GM23248 (cell line): ENCODE measurements at regions not wholly inside any gene's neighbourhood (a gene's known extent, or its start where the extent isn't known, plus 50 kb on each side); places are given as distances from the start of the nearest gene placed in this dataset.

Experiments
- DNase-seq: peaks from one replicate; pipeline ENCODE4 v3.0.0-alpha.2; 2015
- H2AFZ ChIP-seq: fragments of 200-600 bp; sonication (generic); 2 replicates; pipeline ENCODE4 v1.6.1; 2016; ENCODE audit warnings: antibody characterized with exemption
- H3F3A ChIP-seq: fragments of 200-600 bp; sonication (generic); 2 replicates; pipeline ENCODE4 v1.6.1; 2016; ENCODE audit warnings: mild to moderate bottlenecking, antibody characterized with exemption, mixed run types; ENCODE audit not compliant: insufficient read depth
- H3K27ac ChIP-seq: fragments of 200-600 bp; sonication (generic); 2 replicates; pipeline ENCODE4 v1.5.1; 2016; ENCODE audit warnings: mild to moderate bottlenecking
- H3K27me3 ChIP-seq: fragments of 200-600 bp; sonication (generic); replicated peaks from 2 replicates; pipeline ENCODE4 v1.6.1; 2016; ENCODE audit warnings: mild to moderate bottlenecking; ENCODE audit not compliant: insufficient read depth
- H3K36me3 ChIP-seq: fragments of 200-600 bp; sonication (generic); 2 replicates; pipeline ENCODE4 v1.6.1; 2016; ENCODE audit warnings: low read depth, mild to moderate bottlenecking
- H3K4me1 ChIP-seq: fragments of 200-600 bp; sonication (generic); 2 replicates; pipeline ENCODE4 v1.6.1; 2016; ENCODE audit warnings: mild to moderate bottlenecking; ENCODE audit not compliant: insufficient read depth
- H3K4me2 ChIP-seq: fragments of 200-600 bp; sonication (generic); one replicate; pipeline ENCODE4 v1.6.1; 2016; ENCODE audit warnings: mild to moderate bottlenecking; ENCODE audit not compliant: unreplicated experiment
- H3K4me3 ChIP-seq: fragments of 200-600 bp; sonication (generic); 2 replicates; pipeline ENCODE4 v1.5.1; 2016; ENCODE audit warnings: mild to moderate bottlenecking
- H3K79me2 ChIP-seq: fragments of 200-600 bp; sonication (generic); 2 replicates; pipeline ENCODE4 v1.6.1; 2016; ENCODE audit warnings: mild to moderate bottlenecking; ENCODE audit not compliant: insufficient read depth
- H3K9ac ChIP-seq: fragments of 200-600 bp; sonication (generic); 2 replicates; pipeline ENCODE4 v1.6.1; 2016; ENCODE audit warnings: mild to moderate bottlenecking
- H3K9me2 ChIP-seq: fragments of 200-600 bp; sonication (generic); 2 replicates; pipeline ENCODE4 v1.6.1; 2016; ENCODE audit warnings: mixed run types, mild to moderate bottlenecking, moderate library complexity; ENCODE audit not compliant: insufficient read depth
- H3K9me3 ChIP-seq: fragments of 200-600 bp; sonication (generic); one replicate; pipeline ENCODE4 v1.6.1; 2017; ENCODE audit warnings: low read depth
- H4K20me1 ChIP-seq: fragments of 200-600 bp; sonication (generic); 2 replicates; pipeline ENCODE4 v1.6.0; 2016; ENCODE audit not compliant: insufficient read depth
- EZH2 ChIP-seq: fragments of 200-600 bp; sonication (generic); IDR thresholded peaks from 2 replicates; pipeline ENCODE4 v1.6.1; 2018; ENCODE audit warnings: antibody characterized with exemption, mild to moderate bottlenecking; ENCODE audit not compliant: insufficient read depth, poor library complexity, severe bottlenecking
- EZH2phosphoT487 ChIP-seq: fragments of 200-600 bp; sonication (generic); IDR thresholded peaks from 2 replicates; pipeline ENCODE4 v1.6.1; 2018; ENCODE audit warnings: antibody characterized with exemption, moderate library complexity, mild to moderate bottlenecking, low read depth; ENCODE audit not compliant: insufficient read depth
- WGBS, 2 experiments: methylation state at CpG; one replicate each; pipeline ENCODE4 v1.1.6; 2015 to 2017; ENCODE audit warnings: low lambda C conversion rate in 2 of 2, low coverage in 1 of 2; ENCODE audit errors: missing lambda C conversion rate in 2 of 2; 5-methylcytosine and 5-hydroxymethylcytosine counted together
- in situ Hi-C: fragments of 300-500 bp; cut with MboI; formaldehyde crosslinking; loops from 2 replicates; pipeline ENCODE4 v1.15.0; 2020

DNA sequence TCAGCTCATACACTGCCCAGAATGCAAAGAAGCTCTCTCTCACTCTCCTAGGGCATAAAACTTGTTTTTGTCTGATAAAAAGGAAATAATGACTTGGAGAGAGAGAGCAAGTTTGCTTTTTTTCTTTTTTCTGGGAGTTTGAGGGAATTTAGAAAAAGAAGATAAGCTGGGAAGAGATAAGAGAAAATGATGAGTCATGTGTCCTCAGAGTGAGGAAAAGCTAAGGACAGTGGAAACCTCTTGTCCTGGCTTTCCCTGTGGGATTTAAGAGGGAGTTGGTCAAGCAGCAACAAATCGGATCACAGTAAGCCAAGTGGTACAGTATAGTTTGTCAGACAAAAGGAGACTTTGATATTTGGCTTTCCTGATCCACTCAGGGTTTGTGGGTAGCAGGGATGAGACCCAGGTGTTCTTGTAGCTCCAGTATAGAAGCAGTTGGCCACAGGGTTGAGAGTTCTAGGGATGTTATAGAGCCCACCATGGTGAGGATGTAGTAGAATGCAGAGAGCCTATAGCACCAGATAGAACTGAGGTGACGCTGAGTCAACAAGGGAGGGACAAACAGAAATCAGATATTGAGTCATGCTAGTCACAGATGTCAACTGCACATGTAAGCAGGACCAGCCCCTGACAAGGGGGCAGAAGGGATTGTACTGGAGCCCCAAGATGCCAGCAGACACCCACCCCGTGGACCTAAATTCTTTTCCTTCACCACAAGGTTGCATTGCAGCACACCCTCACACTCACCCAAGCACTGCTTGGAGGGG is 219.3 kb upstream of the TAC1 start:
- Histone ChIP-seq H3F3A (no peaks in the 10 kb centered on the region), H3K4me2 (no peak overlapping the region), H3K27me3 (no peaks in the 10 kb centered on the region), H3K79me2 (no peaks in the 10 kb centered on the region), H3K36me3 (no peaks in the 10 kb centered on the region), H3K9ac (no peak overlapping the region), H2AFZ (no peak overlapping the region), H4K20me1 (no peaks in the 10 kb centered on the region), H3K9me3 (no peaks in the 10 kb centered on the region), H3K27ac (no peak overlapping the region), H3K4me3 (no peak overlapping the region), H3K9me2 (no peaks in the 10 kb centered on the region), H3K4me1 (no peaks in the 10 kb centered on the region)
- no peak for DNase-seq
- TF ChIP-seq EZH2phosphoT487 (no peak), EZH2 (no peak)
- WGBS, 2 experiments = 11 to 20% methylated on average over 3 of the region's 3 CpGs
- in situ Hi-C loops = no loop called here

DNA sequence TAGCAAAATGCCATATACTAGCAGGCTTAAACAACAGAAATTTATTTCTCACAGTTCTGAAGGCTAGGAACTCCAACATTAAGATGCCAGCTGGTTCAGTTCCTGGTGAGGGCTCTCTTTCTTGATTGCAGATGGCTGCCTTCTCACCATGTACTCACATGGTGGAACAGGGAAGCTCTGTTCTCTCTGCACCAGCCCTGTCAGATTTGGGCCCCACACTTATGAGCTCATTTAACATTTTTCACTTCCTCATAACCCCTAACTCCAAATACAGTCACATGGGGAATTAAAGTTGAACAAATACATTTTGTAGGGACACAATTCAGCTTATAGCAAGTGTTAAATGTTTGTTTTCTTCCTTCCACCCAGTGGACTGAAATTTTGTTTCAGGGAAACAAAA is 218.6 kb upstream of the TAC1 start:
- no peak overlapping the region for H3K4me2 ChIP-seq
- TF ChIP-seq EZH2 (no peak), EZH2phosphoT487 (no peak)
- in situ Hi-C loops = no loop called here
- H4K20me1 ChIP-seq = no peaks in the 10 kb centered on the region
- no peaks in the 10 kb centered on the region for H3K27me3 ChIP-seq
- no peaks in the 10 kb centered on the region for H3K9me3 ChIP-seq
- H3K79me2 ChIP-seq = no peaks in the 10 kb centered on the region
- DNase-seq = no peak
- no peak overlapping the region for H3K9ac ChIP-seq
- no peaks in the 10 kb centered on the region for H3F3A ChIP-seq
- no peak overlapping the region for H3K4me3 ChIP-seq
- no peak overlapping the region for H3K27ac ChIP-seq
- H3K36me3 ChIP-seq = no peaks in the 10 kb centered on the region
- no peak overlapping the region for H2AFZ ChIP-seq
- H3K9me2 ChIP-seq = no peaks in the 10 kb centered on the region
- no peaks in the 10 kb centered on the region for H3K4me1 ChIP-seq

DNA sequence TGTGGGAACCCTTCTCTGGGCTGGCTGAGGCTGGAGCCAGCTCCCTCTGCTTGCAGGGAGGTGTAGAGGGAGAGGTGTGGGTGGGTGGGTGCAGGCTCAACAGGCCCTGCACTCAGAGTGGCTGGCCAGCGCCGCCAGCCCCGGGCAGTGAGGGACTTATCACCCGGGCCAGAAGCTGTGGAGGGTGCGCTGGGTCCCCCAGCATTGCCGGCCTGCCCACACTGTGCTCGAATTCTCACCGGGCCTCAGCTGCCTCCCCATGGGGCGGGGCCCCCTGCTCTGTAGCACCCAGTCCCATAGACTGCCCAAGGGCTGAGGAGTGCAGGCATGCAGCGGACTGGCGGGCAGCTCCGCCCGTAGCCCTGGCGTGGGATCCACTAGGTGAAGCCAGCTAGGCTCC is 190.7 kb upstream of the TAC1 start:
- TF ChIP-seq EZH2 (no peak), EZH2phosphoT487 (no peak)
- H3K4me3 ChIP-seq = no peak overlapping the region
- H4K20me1 ChIP-seq = no peaks in the 10 kb centered on the region
- no peaks in the 10 kb centered on the region for H3K9me3 ChIP-seq
- no peak for DNase-seq
- no peaks in the 10 kb centered on the region for H3K27me3 ChIP-seq
- H3K79me2 ChIP-seq = no peaks in the 10 kb centered on the region
- 46 to 47% methylated on average over 6 to 12 of the region's 14 CpGs for WGBS, 2 experiments
- H3K9ac ChIP-seq = no peak overlapping the region
- in situ Hi-C loops = no loop called here
- no peaks in the 10 kb centered on the region for H3K36me3 ChIP-seq
- no peaks in the 10 kb centered on the region for H3K4me1 ChIP-seq
- no peak overlapping the region for H3K27ac ChIP-seq
- no peaks in the 10 kb centered on the region for H3K9me2 ChIP-seq
- H2AFZ ChIP-seq = no peak overlapping the region
- no peak overlapping the region for H3K4me2 ChIP-seq
- H3F3A ChIP-seq = no peaks in the 10 kb centered on the region

DNA sequence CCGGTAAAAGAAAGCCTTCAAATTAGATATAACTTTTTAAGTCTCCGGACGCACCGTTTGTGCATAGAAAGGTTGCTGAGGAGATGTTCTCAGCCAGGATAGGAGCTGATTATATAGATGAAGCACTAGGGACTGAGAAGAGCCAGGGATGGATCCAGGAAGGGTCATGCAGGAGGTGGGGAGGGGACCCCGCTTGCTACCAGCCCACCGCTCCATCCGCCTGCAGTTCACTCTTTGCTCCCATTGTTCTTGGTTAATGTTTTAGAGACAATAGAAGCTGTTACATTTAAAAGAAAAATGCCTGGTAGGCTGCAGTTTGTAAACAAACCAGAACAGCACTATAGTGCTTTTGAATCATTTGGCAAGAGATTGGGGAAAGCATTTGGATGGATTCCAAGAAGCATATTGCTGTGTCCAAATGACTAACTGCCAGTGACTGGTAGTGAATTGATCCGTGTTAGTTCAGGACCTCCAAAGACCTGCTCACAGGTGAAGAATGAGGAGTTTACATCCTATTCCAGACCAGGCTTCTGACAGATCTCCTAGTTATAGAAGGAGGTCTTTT is 175.9 kb upstream of the TAC1 start:
- H3K9me3 ChIP-seq = no peaks in the 10 kb centered on the region
- in situ Hi-C loops = no loop called here
- H3K4me2 ChIP-seq = no peak overlapping the region
- H3K4me1 ChIP-seq = no peaks in the 10 kb centered on the region
- H3K79me2 ChIP-seq = no peaks in the 10 kb centered on the region
- no peak overlapping the region for H3K4me3 ChIP-seq
- H3K9me2 ChIP-seq = no peaks in the 10 kb centered on the region
- no peak for DNase-seq
- no peak for TF ChIP-seq EZH2phosphoT487
- no peak for TF ChIP-seq EZH2
- H3K27me3 ChIP-seq = no peaks in the 10 kb centered on the region
- H3K36me3 ChIP-seq = no peaks in the 10 kb centered on the region
- H3F3A ChIP-seq = no peaks in the 10 kb centered on the region
- 63 to 67% methylated on average over 8 of the region's 8 CpGs for WGBS, 2 experiments
- H2AFZ ChIP-seq = no peak overlapping the region
- H3K27ac ChIP-seq = no peak overlapping the region
- no peak overlapping the region for H3K9ac ChIP-seq
- no peaks in the 10 kb centered on the region for H4K20me1 ChIP-seq
